Small intestine (tissue), 7 donors: ENCODE measurements at regions not wholly inside any gene's neighbourhood (a gene's known extent, or its start where the extent isn't known, plus 50 kb on each side); places are given as distances from the start of the nearest gene placed in this dataset.

Experiments used
- DNase-seq, 2 donors: peaks; one replicate each; pipeline versions ENCODE4 v3.0.0 to v3.0.0-alpha.2; 2013
- FAIRE-seq: peaks from 2 replicates; lab custom pipeline; 2012; peaks lifted over from hg19 to GRCh38; lab: Jason Lieb, UNC
- H3K27ac ChIP-seq, 3 donors: one replicate each; pipeline ENCODE4 v1.5.1; 2013; ENCODE audit warnings: low read length in 2 of 3, mild to moderate bottlenecking in 2 of 3, control low read depth in 1 of 3, inconsistent platforms in 1 of 3, low read depth in 1 of 3, moderate library complexity in 1 of 3
- H3K27me3 ChIP-seq, 3 donors: one replicate each; pipeline ENCODE4 v1.6.1; 2013; ENCODE audit warnings: low read length in 3 of 3, inconsistent platforms in 1 of 3; ENCODE audit not compliant: control insufficient read depth in 3 of 3, insufficient read depth in 3 of 3
- H3K36me3 ChIP-seq, 3 donors: one replicate each; pipeline ENCODE4 v1.6.1; 2013; ENCODE audit warnings: low read length in 3 of 3, inconsistent platforms in 1 of 3, low read depth in 1 of 3, mild to moderate bottlenecking in 1 of 3, moderate library complexity in 1 of 3; ENCODE audit not compliant: control insufficient read depth in 3 of 3, insufficient read depth in 2 of 3
- H3K4me1 ChIP-seq, 3 donors: one replicate each; pipeline ENCODE4 v1.6.1; 2013; ENCODE audit warnings: low read length in 2 of 3, inconsistent platforms in 1 of 3, low read depth in 1 of 3, mild to moderate bottlenecking in 1 of 3, moderate library complexity in 1 of 3; ENCODE audit not compliant: control insufficient read depth in 3 of 3, insufficient read depth in 2 of 3
- H3K4me3 ChIP-seq, 3 donors: one replicate each; pipeline ENCODE4 v1.5.1; 2013; ENCODE audit warnings: low read length in 3 of 3, control low read depth in 1 of 3, inconsistent platforms in 1 of 3, low read depth in 1 of 3, mild to moderate bottlenecking in 1 of 3, moderate library complexity in 1 of 3
- H3K9me3 ChIP-seq, 2 donors: one replicate each; pipeline ENCODE4 v1.6.1; 2013; ENCODE audit warnings: low read depth in 1 of 2, low read length in 1 of 2; ENCODE audit not compliant: control insufficient read depth in 2 of 2, insufficient read depth in 1 of 2
- WGBS, 3 donors: extraction: QIAGEN DNeasy Blood & Tissue Kit; methylation state at CpG; one replicate each; pipeline ENCODE4 v1.1.7; 2013; 5-methylcytosine and 5-hydroxymethylcytosine counted together
- donor health status: healthy with polysubstance abuse.
- donor health status: control.
- donor health status: control.
- donor health status: Bipolar disorder and iron deficiency.
- donor health status: healthy.

DNA sequence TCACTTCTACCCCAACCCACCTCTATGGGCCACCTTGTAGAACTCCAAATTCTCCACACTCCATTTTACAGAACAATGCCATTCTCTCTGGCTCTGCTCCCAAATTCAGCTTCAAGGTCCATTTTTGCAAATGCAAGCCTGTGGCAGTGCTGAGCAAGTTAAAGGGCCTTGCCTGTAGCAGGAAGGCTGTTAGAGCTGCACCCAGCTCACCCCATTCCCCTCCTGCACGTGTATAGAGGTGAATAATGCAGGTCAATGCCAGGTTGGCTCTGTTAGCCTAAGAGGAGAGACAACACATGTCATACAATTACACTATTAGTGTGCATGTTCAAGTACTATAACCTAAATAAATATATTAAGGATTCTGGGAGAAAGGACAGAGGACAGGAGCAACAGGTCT lies 120.4 kb downstream of the TBX5 start:
- Histone ChIP-seq H3K4me1 (no peaks in the 10 kb centered on the region), H3K9me3 (no peaks in the 10 kb centered on the region), H3K4me3 (no peak overlapping the region), H3K27ac (no peak overlapping the region), H3K36me3 (no peaks in the 10 kb centered on the region), H3K27me3 (no peaks in the 10 kb centered on the region)
- FAIRE-seq (no peak), DNase-seq (no peak)
- 0 to 11% (median 9%) methylated on average over 1 of the region's 1 CpG for WGBS, 3 donors

GRCh38 chr12:114284041-114284440 lies 121.9 kb downstream of the TBX5 start:
- H3K27ac ChIP-seq = no peak overlapping the region
- no peaks in the 10 kb centered on the region for H3K36me3 ChIP-seq
- no peaks in the 10 kb centered on the region for H3K4me1 ChIP-seq
- H3K27me3 ChIP-seq = no peaks in the 10 kb centered on the region
- no peaks in the 10 kb centered on the region for H3K9me3 ChIP-seq
- 56 to 69% (median 67%) methylated on average over 4 of the region's 4 CpGs for WGBS, 3 donors
- FAIRE-seq = no peak
- H3K4me3 ChIP-seq = no peak overlapping the region
- DNase-seq = no peak

GRCh38 chr12:114275932-114276785 lies 129.8 kb downstream of the TBX5 start:
- H3K4me3 ChIP-seq = no peak overlapping the region
- DNase-seq (no peak), FAIRE-seq (no peak)
- no peaks in the 10 kb centered on the region for H3K9me3 ChIP-seq
- no peaks in the 10 kb centered on the region for H3K36me3 ChIP-seq
- H3K27ac ChIP-seq = no peak overlapping the region
- H3K4me1 ChIP-seq = no peaks in the 10 kb centered on the region
- WGBS, 3 donors = 31 to 38% (median 31%) methylated on average over 3 of the region's 3 CpGs
- no peaks in the 10 kb centered on the region for H3K27me3 ChIP-seq

DNA sequence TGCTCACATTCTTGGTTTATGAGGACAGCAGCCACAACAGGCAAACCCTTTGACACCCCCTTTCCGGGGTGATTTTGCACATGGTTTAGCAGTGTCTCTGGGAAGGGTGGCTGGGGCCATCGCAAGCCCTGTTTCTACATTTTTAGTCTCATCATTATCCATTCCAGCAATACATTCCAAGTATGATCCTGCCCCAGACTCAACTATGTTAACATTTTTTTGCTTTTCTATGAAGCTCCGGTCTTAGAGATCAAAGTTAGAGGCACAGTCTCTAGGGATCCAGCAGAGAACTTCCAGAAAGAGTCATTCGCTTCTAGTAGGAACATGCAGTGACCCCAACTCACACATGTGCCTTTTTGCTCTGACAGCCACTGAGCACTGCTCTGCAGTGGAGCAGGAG lies 130.9 kb downstream of the TBX5 start:
- FAIRE-seq = no peak
- H3K4me1 ChIP-seq = no peaks in the 10 kb centered on the region
- no peaks in the 10 kb centered on the region for H3K36me3 ChIP-seq
- DNase-seq = no peak
- H3K4me3 ChIP-seq = no peak overlapping the region
- 65 to 77% (median 66%) methylated on average over 4 of the region's 4 CpGs for WGBS, 3 donors
- H3K27ac ChIP-seq = no peak overlapping the region
- no peaks in the 10 kb centered on the region for H3K27me3 ChIP-seq
- H3K9me3 ChIP-seq = no peaks in the 10 kb centered on the region

DNA sequence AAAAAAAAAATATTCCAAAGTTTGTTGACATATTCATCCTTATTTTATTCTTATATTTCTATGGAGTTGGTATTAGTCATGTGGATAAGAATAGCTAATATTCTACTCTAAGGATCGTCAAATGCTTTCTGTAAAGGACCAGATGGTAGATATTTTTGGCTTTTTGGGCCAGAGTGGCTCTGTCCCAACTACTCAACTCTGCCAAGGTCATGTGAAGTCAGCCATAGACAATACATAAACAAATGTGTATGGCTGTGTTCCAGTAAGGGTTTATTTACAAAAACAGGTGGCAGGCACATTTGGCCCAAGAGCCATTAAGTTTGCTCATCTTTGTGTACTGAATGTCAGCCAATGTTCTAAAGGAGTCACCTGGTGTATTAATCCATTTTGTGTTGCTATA lies 131.8 kb downstream of the TBX5 start:
- no peak for FAIRE-seq
- H3K27me3 ChIP-seq = peaks cover 0 to 3% (median 0%) of the 10 kb centered on the region in 3 donors
- no peaks in the 10 kb centered on the region for H3K36me3 ChIP-seq
- H3K4me3 ChIP-seq = no peak overlapping the region
- DNase-seq = no peak
- no peak overlapping the region for H3K27ac ChIP-seq
- H3K4me1 ChIP-seq = no peaks in the 10 kb centered on the region
- no peaks in the 10 kb centered on the region for H3K9me3 ChIP-seq
- 51 to 78% (median 64%) methylated on average over 1 of the region's 1 CpG for WGBS, 3 donors

DNA sequence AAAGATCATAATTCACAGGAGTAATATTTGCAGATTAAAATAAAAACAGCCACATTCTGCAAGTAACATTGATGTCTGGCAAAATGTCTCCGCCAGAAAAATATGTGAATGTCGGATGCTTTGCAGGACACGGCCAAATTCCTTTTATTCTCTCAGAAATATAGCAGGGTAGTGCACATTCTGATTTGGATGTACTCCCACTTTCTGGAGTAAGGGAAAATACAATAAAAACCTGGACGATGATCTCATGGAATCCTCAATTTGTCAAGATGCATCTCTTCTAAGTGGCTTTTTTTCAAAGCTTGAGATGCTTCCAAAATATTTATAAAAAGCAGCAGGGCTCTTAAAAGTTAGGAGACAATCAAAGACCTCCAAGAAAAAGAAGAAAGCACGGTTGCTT lies 133.3 kb downstream of the TBX5 start:
- H3K27ac ChIP-seq = no peak overlapping the region
- no peaks in the 10 kb centered on the region for H3K9me3 ChIP-seq
- no peaks in the 10 kb centered on the region for H3K4me1 ChIP-seq
- H3K27me3 ChIP-seq = peaks cover 0 to 5% (median 0%) of the 10 kb centered on the region in 3 donors
- no peak overlapping the region for H3K4me3 ChIP-seq
- no peaks in the 10 kb centered on the region for H3K36me3 ChIP-seq
- WGBS, 3 donors = 57 to 71% (median 65%) methylated on average over 5 of the region's 5 CpGs
- FAIRE-seq = no peak
- no peak for DNase-seq

GRCh38 chr12:114272071-114272470 lies 133.9 kb downstream of the TBX5 start:
- WGBS, 3 donors = 30 to 32% (median 31%) methylated on average over 2 of the region's 2 CpGs
- FAIRE-seq = no peak
- no peaks in the 10 kb centered on the region for H3K36me3 ChIP-seq
- H3K9me3 ChIP-seq = no peaks in the 10 kb centered on the region
- no peak for DNase-seq
- no peaks in the 10 kb centered on the region for H3K4me1 ChIP-seq
- no peak overlapping the region for H3K4me3 ChIP-seq
- H3K27ac ChIP-seq = no peak overlapping the region
- H3K27me3 ChIP-seq = peaks cover 0 to 5% (median 0%) of the 10 kb centered on the region in 3 donors

- Histone ChIP-seq H3K4me3 (no peak overlapping the region), H3K27ac (no peak overlapping the region), H3K36me3 (no peaks in the 10 kb centered on the region), H3K27me3 (peaks cover 0 to 5% (median 0%) of the 10 kb centered on the region in 3 donors), H3K4me1 (no peaks in the 10 kb centered on the region), H3K9me3 (no peaks in the 10 kb centered on the region)
- WGBS, 3 donors = 40 to 66% (median 52%) methylated on average over 2 of the region's 2 CpGs
- DNase-seq = no peak
- FAIRE-seq = no peak
These were observed 136.8 kb downstream of the TBX5 start for GRCh38 chr12:114269153-114269552.
